ENCODE measurements at regions not wholly inside any gene's neighbourhood (a gene's known extent, or its start where the extent isn't known, plus 50 kb on each side); places are given as distances from the start of the nearest gene placed in this dataset.
"Not testable (repeated sequence)": the region's sequence is repeated elsewhere in the genome, so short reads cannot be mapped to it uniquely, and the experiment has no call there.

- ChIA-PET CTCF (no interaction called here), POLR2A (no interaction called here)
- no peak overlapping the region for H3K4me3 ChIP-seq (ENCODE audit: low read depth, low read length)
- TF ChIP-seq CTCF (IDR thresholded peaks at IDR 0.05; ENCODE audit: insufficient read depth, low read length, missing control alignments) = no peak
- DNase-seq (ENCODE audit: low read depth, low spot score) = no peak
These were observed 131.8 kb upstream of the GRB10 start for GRCh38 chr7:50914460-50914859.

- DNase-seq (ENCODE audit: low read depth, low spot score) = no peak
- no peak overlapping the region for H3K4me3 ChIP-seq (ENCODE audit: low read depth, low read length)
- ChIA-PET CTCF (interaction anchor here (0.9 kb wide), 1 partner anchor 127 kb away, joined by 3 read pairs; no protein-coding TSS in a partner anchor), POLR2A (no interaction called here)
- no peak for TF ChIP-seq CTCF (IDR thresholded peaks at IDR 0.05; ENCODE audit: insufficient read depth, low read length, missing control alignments)
These were observed 126.1 kb upstream of the GRB10 start for GRCh38 chr7:50908628-50909290.

GRCh38 chr7:50898604-50899477, 116.1 kb upstream of the GRB10 start:
- CTCF ChIA-PET = interaction anchor here (0.9 kb wide), 1 partner anchor 242 kb away, joined by 3 read pairs; no protein-coding TSS in a partner anchor
- POLR2A ChIA-PET; DNase-seq (ENCODE audit: low read depth, low spot score); H3K4me3 ChIP-seq (ENCODE audit: low read depth, low read length): not testable (repeated sequence)

- POLR2A ChIA-PET; H3K4me3 ChIP-seq (ENCODE audit: low read depth, low read length); DNase-seq (ENCODE audit: low read depth, low spot score): not testable (repeated sequence)
- CTCF ChIA-PET = interaction anchor here (0.5 kb wide), 1 partner anchor 13 kb away, joined by 3 read pairs; no protein-coding TSS in a partner anchor
These were observed 104.4 kb upstream of the GRB10 start for GRCh38 chr7:50887061-50887460.

GRCh38 chr7:50872437-50872836, 89.7 kb upstream of the GRB10 start:
- POLR2A ChIA-PET = no interaction called here
- CTCF ChIA-PET = no interaction called here
- DNase-seq (ENCODE audit: low read depth, low spot score) = no peak
- no peak overlapping the region for H3K4me3 ChIP-seq (ENCODE audit: low read depth, low read length)
- no peak for TF ChIP-seq CTCF (IDR thresholded peaks at IDR 0.05; ENCODE audit: insufficient read depth, low read length, missing control alignments)

GRCh38 chr7:50869108-50869725, 86.5 kb upstream of the GRB10 start:
- POLR2A ChIA-PET = no interaction called here
- no peak for TF ChIP-seq CTCF (IDR thresholded peaks at IDR 0.05; ENCODE audit: insufficient read depth, low read length, missing control alignments)
- CTCF ChIA-PET = interaction anchor here (1.0 kb wide), 1 partner anchor 76 kb away, joined by 3 read pairs; no protein-coding TSS in a partner anchor
- DNase-seq (ENCODE audit: low read depth, low spot score) = peak; percentile 59
- no peak overlapping the region for H3K4me3 ChIP-seq (ENCODE audit: low read depth, low read length)
